COLO829 (cell line): ENCODE measurements at regions not wholly inside any gene's neighbourhood (a gene's known extent, or its start where the extent isn't known, plus 50 kb on each side); places are given as distances from the start of the nearest gene placed in this dataset.
"Not testable (repeated sequence)": the region's sequence is repeated elsewhere in the genome, so short reads cannot be mapped to it uniquely, and the experiment has no call there.

Source experiments
- DNase-seq: peaks from one replicate; pipeline ENCODE4 v3.0.0; 2012; ENCODE audit warnings: low spot score

DNA sequence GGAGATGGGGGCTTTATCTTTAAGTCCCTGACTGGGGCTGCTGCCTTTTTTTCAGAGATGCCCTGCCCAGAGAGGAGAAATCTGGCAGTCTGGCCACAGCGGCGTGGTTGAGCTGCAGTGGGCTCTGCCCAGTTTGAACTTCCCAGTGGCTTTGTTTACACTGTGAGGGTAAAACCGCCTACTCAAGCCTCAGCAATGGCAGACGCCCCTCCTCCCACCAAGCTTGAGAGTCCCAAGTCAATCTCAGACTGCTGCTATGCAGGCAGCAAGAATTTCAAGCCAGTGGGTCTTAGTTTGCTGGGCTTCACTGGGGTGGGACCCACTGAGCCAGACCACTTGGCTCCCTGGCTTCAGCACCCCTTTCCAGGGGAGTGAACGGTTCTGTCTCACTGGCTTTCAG, 76.4 kb upstream of the DNAJC1 start:
- DNase-seq, result not testable (repeated sequence)

GRCh38 chr10:22071332-22071731, 67.8 kb upstream of the DNAJC1 start:
- DNase-seq, result no peak

GRCh38 chr10:22067091-22067490, 63.6 kb upstream of the DNAJC1 start:
- no peak for DNase-seq

- not testable (repeated sequence) for DNase-seq
These were observed 57.5 kb upstream of the DNAJC1 start for GRCh38 chr10:22060984-22061383.

DNA sequence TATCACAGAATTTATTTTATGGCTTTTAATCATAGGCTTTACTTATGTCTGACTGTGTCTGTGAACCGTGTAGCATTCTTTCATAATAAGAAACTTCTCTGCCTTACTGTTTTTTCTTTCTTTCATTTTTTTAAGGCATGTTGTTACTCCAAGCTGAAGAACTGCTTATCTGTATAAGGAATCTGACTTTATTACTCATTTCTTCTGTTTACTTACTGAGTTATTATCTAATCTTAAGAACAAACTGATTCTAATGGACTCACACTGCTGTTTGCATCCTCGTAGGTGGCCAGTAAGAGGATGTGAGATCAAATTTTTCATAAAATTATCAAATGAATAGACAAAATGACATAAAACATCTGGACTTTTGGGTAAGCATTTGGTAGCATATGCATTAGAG, 54.7 kb upstream of the DNAJC1 start:
- DNase-seq, result no peak

DNA sequence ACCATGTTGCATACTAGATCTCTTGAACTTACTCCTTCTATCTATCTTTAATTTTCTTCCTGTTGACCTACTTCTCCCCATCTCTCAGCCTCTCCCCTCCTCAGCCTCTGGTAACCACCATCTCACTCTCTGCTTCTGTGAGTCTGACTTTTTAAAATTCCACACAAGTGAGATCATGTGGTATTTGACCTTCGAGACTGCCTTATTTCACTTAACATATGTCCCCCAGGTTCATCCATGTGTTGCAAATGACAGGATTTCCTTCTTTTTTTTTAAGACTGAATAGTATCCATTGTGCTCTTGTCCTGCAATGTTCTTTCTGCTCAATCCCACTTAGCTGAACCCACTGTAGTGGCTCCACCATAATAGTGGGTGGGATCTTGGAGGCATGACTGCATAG, 51.4 kb upstream of the DNAJC1 start:
- DNase-seq, result no peak
